Keratinocyte (primary cell): ENCODE measurements at regions not wholly inside any gene's neighbourhood (a gene's known extent, or its start where the extent isn't known, plus 50 kb on each side); places are given as distances from the start of the nearest gene placed in this dataset.

Experiments used
- DNase-seq: peaks from one replicate; pipeline ENCODE4 v3.0.0-alpha.2; 2011; ENCODE audit warnings: low read depth, missing footprints, low spot score
- FAIRE-seq: peaks from 2 replicates; lab custom pipeline; 2011; peaks lifted over from hg19 to GRCh38; lab: Jason Lieb, UNC
- H2AFZ ChIP-seq: 2 replicates; pipeline ENCODE4 v1.6.0; 2012; ENCODE audit warnings: low read length, control low read depth, inconsistent platforms; ENCODE audit not compliant: control insufficient read depth
- H3K27ac ChIP-seq: 2 replicates; pipeline ENCODE4 v1.5.1; 2011; ENCODE audit warnings: low read length; ENCODE audit not compliant: control insufficient read depth, insufficient read depth
- H3K27me3 ChIP-seq: 3 replicates; pipeline ENCODE4 v1.6.0; 2011; ENCODE audit warnings: low read length; ENCODE audit not compliant: control insufficient read depth, insufficient read depth; ENCODE audit errors: extremely low read depth
- H3K36me3 ChIP-seq, 2 experiments: 2 replicates in 1 of 2; 3 replicates in 1 of 2; pipeline ENCODE4 v1.5.1; 2011; ENCODE audit warnings: low read length in 2 of 2, mild to moderate bottlenecking in 1 of 2; ENCODE audit not compliant: control insufficient read depth in 2 of 2, insufficient read depth in 2 of 2; ENCODE audit errors: extremely low read depth in 1 of 2
- H3K4me1 ChIP-seq: 3 replicates; pipeline ENCODE4 v1.5.1; 2011; ENCODE audit warnings: low read length; ENCODE audit not compliant: control insufficient read depth, insufficient read depth; ENCODE audit errors: extremely low read depth
- H3K4me2 ChIP-seq: 3 replicates; pipeline ENCODE4 v1.6.0; 2011; ENCODE audit warnings: low read depth, low read length; ENCODE audit not compliant: control insufficient read depth, insufficient read depth; ENCODE audit errors: extremely low read depth
- H3K4me3 ChIP-seq, 3 experiments: fragments of 200-600 bp in 1 of 3; sonication (generic) in 1 of 3; 2 replicates in 2 of 3; 3 replicates in 1 of 3; pipeline ENCODE4 v1.5.1; 2011 to 2016; ENCODE audit warnings: low read length in 3 of 3, mild to moderate bottlenecking in 3 of 3, control low read depth in 2 of 3, inconsistent platforms in 1 of 3, low read depth in 1 of 3, mixed read lengths in 1 of 3, mixed run types in 1 of 3, moderate library complexity in 1 of 3; ENCODE audit not compliant: control insufficient read depth in 2 of 3, insufficient read depth in 2 of 3; ENCODE audit errors: extremely low read depth in 1 of 3
- H3K79me2 ChIP-seq: 2 replicates; pipeline ENCODE4 v1.6.0; 2012; ENCODE audit warnings: low read length; ENCODE audit not compliant: control insufficient read depth, insufficient read depth
- H3K9ac ChIP-seq: 3 replicates; pipeline ENCODE4 v1.6.0; 2011; ENCODE audit warnings: low read length; ENCODE audit not compliant: control insufficient read depth, insufficient read depth; ENCODE audit errors: extremely low read depth
- H3K9me1 ChIP-seq: 3 replicates; pipeline ENCODE4 v1.6.0; 2011; ENCODE audit warnings: low read length; ENCODE audit not compliant: control insufficient read depth, insufficient read depth; ENCODE audit errors: extremely low read depth
- H3K9me3 ChIP-seq: 2 replicates; pipeline ENCODE4 v1.5.1; 2012; ENCODE audit warnings: low read depth, low read length; ENCODE audit not compliant: control insufficient read depth
- H4K20me1 ChIP-seq: 3 replicates; pipeline ENCODE4 v1.6.0; 2011; ENCODE audit warnings: low read length; ENCODE audit not compliant: control insufficient read depth, insufficient read depth; ENCODE audit errors: extremely low read depth
- CTCF ChIP-seq, 3 experiments: IDR thresholded peaks in 1 of 3; conservative IDR thresholded peaks in 1 of 3; optimal IDR thresholded peaks in 1 of 3; 2 replicates in 2 of 3; 3 replicates in 1 of 3; pipeline versions ENCODE3 to v1.5.1; 2011; ENCODE audit warnings: low read length in 3 of 3, mild to moderate bottlenecking in 3 of 3, moderate library complexity in 2 of 3, control low read depth in 1 of 3, inconsistent platforms in 1 of 3; ENCODE audit not compliant: insufficient read depth in 2 of 3; ENCODE audit errors: extremely low read depth in 1 of 3
- EZH2 ChIP-seq: IDR thresholded peaks from one replicate; pipeline ENCODE4 v1.6.1; 2012; ENCODE audit warnings: inconsistent platforms, mild to moderate bottlenecking, low read length, moderate library complexity
- dilution Hi-C: fragments of 300-500 bp; cut with MboI; formaldehyde crosslinking; loops from one replicate; pipeline ENCODE4 v1.7.0; 2020; ENCODE audit warnings: low sequenced_read_pairs; ENCODE audit not compliant: extremely low pct_ligation_motif_present

- Histone ChIP-seq H3K9me3 (peaks cover 3% of the 10 kb centered on the region), H3K27me3 (no peaks in the 10 kb centered on the region), H3K36me3 (no peaks in the 10 kb centered on the region), H3K4me3 (no peak overlapping the region), H3K79me2 (no peaks in the 10 kb centered on the region), H4K20me1 (no peaks in the 10 kb centered on the region), H3K4me2 (no peak overlapping the region), H3K9me1 (no peaks in the 10 kb centered on the region), H3K27ac (no peak overlapping the region), H2AFZ (no peak overlapping the region), H3K9ac (no peak overlapping the region), H3K4me1 (no peaks in the 10 kb centered on the region)
- FAIRE-seq (no peak), DNase-seq (no peak)
- no peak for TF ChIP-seq CTCF (optimal IDR thresholded peaks at IDR 0.05 in 1 of 3, IDR thresholded peaks at IDR 0.05 in 1 of 3, conservative IDR thresholded peaks at IDR 0.05 in 1 of 3; ENCODE audit: extremely low read depth in 1 of 3, insufficient read depth in 2 of 3, low read length in 3 of 3)
- TF ChIP-seq EZH2 = no peak
- dilution Hi-C loops = no loop called here
Measured at GRCh38 chr4:188455062-188455752, 316.0 kb downstream of the TRIML1 start.

- FAIRE-seq (no peak), DNase-seq (no peak)
- dilution Hi-C loops = no loop called here
- Histone ChIP-seq H3K9me1 (no peaks in the 10 kb centered on the region), H3K27ac (no peak overlapping the region), H3K9ac (no peak overlapping the region), H3K4me3 (no peak overlapping the region), H3K79me2 (no peaks in the 10 kb centered on the region), H3K4me1 (no peaks in the 10 kb centered on the region), H3K4me2 (no peak overlapping the region), H3K36me3 (no peaks in the 10 kb centered on the region), H3K27me3 (no peaks in the 10 kb centered on the region), H4K20me1 (no peaks in the 10 kb centered on the region), H3K9me3 (peaks cover 3% of the 10 kb centered on the region), H2AFZ (no peak overlapping the region)
- no peak for TF ChIP-seq CTCF (optimal IDR thresholded peaks at IDR 0.05 in 1 of 3, IDR thresholded peaks at IDR 0.05 in 1 of 3, conservative IDR thresholded peaks at IDR 0.05 in 1 of 3; ENCODE audit: extremely low read depth in 1 of 3, insufficient read depth in 2 of 3, low read length in 3 of 3)
- TF ChIP-seq EZH2 = no peak
Measured at GRCh38 chr4:188459381-188459780, 320.1 kb downstream of the TRIML1 start.
